Keratinocyte (primary cell): ENCODE measurements at regions not wholly inside any gene's neighbourhood (a gene's known extent, or its start where the extent isn't known, plus 50 kb on each side); places are given as distances from the start of the nearest gene placed in this dataset.

ENCODE experiments used
- DNase-seq: peaks from one replicate; pipeline ENCODE4 v3.0.0-alpha.2; 2011; ENCODE audit warnings: low read depth, missing footprints, low spot score
- FAIRE-seq: peaks from 2 replicates; lab custom pipeline; 2011; peaks lifted over from hg19 to GRCh38; lab: Jason Lieb, UNC
- H2AFZ ChIP-seq: 2 replicates; pipeline ENCODE4 v1.6.0; 2012; ENCODE audit warnings: low read length, control low read depth, inconsistent platforms; ENCODE audit not compliant: control insufficient read depth
- H3K27ac ChIP-seq: 2 replicates; pipeline ENCODE4 v1.5.1; 2011; ENCODE audit warnings: low read length; ENCODE audit not compliant: control insufficient read depth, insufficient read depth
- H3K27me3 ChIP-seq: 3 replicates; pipeline ENCODE4 v1.6.0; 2011; ENCODE audit warnings: low read length; ENCODE audit not compliant: control insufficient read depth, insufficient read depth; ENCODE audit errors: extremely low read depth
- H3K36me3 ChIP-seq, 2 experiments: 2 replicates in 1 of 2; 3 replicates in 1 of 2; pipeline ENCODE4 v1.5.1; 2011; ENCODE audit warnings: low read length in 2 of 2, mild to moderate bottlenecking in 1 of 2; ENCODE audit not compliant: control insufficient read depth in 2 of 2, insufficient read depth in 2 of 2; ENCODE audit errors: extremely low read depth in 1 of 2
- H3K4me1 ChIP-seq: 3 replicates; pipeline ENCODE4 v1.5.1; 2011; ENCODE audit warnings: low read length; ENCODE audit not compliant: control insufficient read depth, insufficient read depth; ENCODE audit errors: extremely low read depth
- H3K4me2 ChIP-seq: 3 replicates; pipeline ENCODE4 v1.6.0; 2011; ENCODE audit warnings: low read depth, low read length; ENCODE audit not compliant: control insufficient read depth, insufficient read depth; ENCODE audit errors: extremely low read depth
- H3K4me3 ChIP-seq, 3 experiments: fragments of 200-600 bp in 1 of 3; sonication (generic) in 1 of 3; 2 replicates in 2 of 3; 3 replicates in 1 of 3; pipeline ENCODE4 v1.5.1; 2011 to 2016; ENCODE audit warnings: low read length in 3 of 3, mild to moderate bottlenecking in 3 of 3, control low read depth in 2 of 3, inconsistent platforms in 1 of 3, low read depth in 1 of 3, mixed read lengths in 1 of 3, mixed run types in 1 of 3, moderate library complexity in 1 of 3; ENCODE audit not compliant: control insufficient read depth in 2 of 3, insufficient read depth in 2 of 3; ENCODE audit errors: extremely low read depth in 1 of 3
- H3K79me2 ChIP-seq: 2 replicates; pipeline ENCODE4 v1.6.0; 2012; ENCODE audit warnings: low read length; ENCODE audit not compliant: control insufficient read depth, insufficient read depth
- H3K9ac ChIP-seq: 3 replicates; pipeline ENCODE4 v1.6.0; 2011; ENCODE audit warnings: low read length; ENCODE audit not compliant: control insufficient read depth, insufficient read depth; ENCODE audit errors: extremely low read depth
- H3K9me1 ChIP-seq: 3 replicates; pipeline ENCODE4 v1.6.0; 2011; ENCODE audit warnings: low read length; ENCODE audit not compliant: control insufficient read depth, insufficient read depth; ENCODE audit errors: extremely low read depth
- H3K9me3 ChIP-seq: 2 replicates; pipeline ENCODE4 v1.5.1; 2012; ENCODE audit warnings: low read depth, low read length; ENCODE audit not compliant: control insufficient read depth
- H4K20me1 ChIP-seq: 3 replicates; pipeline ENCODE4 v1.6.0; 2011; ENCODE audit warnings: low read length; ENCODE audit not compliant: control insufficient read depth, insufficient read depth; ENCODE audit errors: extremely low read depth
- EZH2 ChIP-seq: IDR thresholded peaks from one replicate; pipeline ENCODE4 v1.6.1; 2012; ENCODE audit warnings: inconsistent platforms, mild to moderate bottlenecking, low read length, moderate library complexity
- dilution Hi-C: fragments of 300-500 bp; cut with MboI; formaldehyde crosslinking; loops from one replicate; pipeline ENCODE4 v1.7.0; 2020; ENCODE audit warnings: low sequenced_read_pairs; ENCODE audit not compliant: extremely low pct_ligation_motif_present
- TF ChIP-seq, protein P1 (sequence below), 3 experiments: IDR thresholded peaks in 1 of 3; conservative IDR thresholded peaks in 1 of 3; optimal IDR thresholded peaks in 1 of 3; 2 replicates in 2 of 3; 3 replicates in 1 of 3; pipeline versions ENCODE3 to v1.5.1; 2011; ENCODE audit warnings: low read length in 3 of 3, mild to moderate bottlenecking in 3 of 3, moderate library complexity in 2 of 3, control low read depth in 1 of 3, inconsistent platforms in 1 of 3; ENCODE audit not compliant: insufficient read depth in 2 of 3; ENCODE audit errors: extremely low read depth in 1 of 3

DNA sequence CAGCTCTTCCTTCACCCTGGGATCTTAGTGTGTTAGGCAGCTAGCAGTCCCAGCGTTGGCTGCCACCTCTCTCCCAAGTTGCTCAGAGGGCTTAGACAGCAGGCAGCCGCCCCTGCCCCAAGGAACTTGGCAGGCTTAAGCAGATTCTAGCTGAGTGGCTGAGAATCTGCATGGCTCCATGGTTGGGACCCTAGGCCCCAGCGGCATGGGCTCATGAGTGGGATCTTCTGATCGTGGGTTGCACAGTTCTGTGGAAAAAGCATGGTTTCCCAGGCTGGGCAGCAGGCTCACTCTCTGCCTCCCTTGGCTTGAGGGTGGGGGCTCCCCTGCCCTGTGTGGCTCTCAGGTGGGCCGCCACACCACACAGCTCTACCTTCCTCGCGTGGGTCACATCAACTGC is 1624.9 kb downstream of the GRIK2 start:
- Histone ChIP-seq H3K4me1 (no peaks in the 10 kb centered on the region), H3K9me3 (no peaks in the 10 kb centered on the region), H3K9ac (no peak overlapping the region), H3K4me2 (no peak overlapping the region), H3K27ac (no peak overlapping the region), H3K4me3 (no peak overlapping the region), H3K27me3 (no peaks in the 10 kb centered on the region), H2AFZ (no peak overlapping the region), H3K36me3 (no peaks in the 10 kb centered on the region), H4K20me1 (no peaks in the 10 kb centered on the region), H3K79me2 (no peaks in the 10 kb centered on the region), H3K9me1 (no peaks in the 10 kb centered on the region)
- DNase-seq (no peak), FAIRE-seq (no peak)
- dilution Hi-C loops, result no loop called here
- TF ChIP-seq, protein P1, sequence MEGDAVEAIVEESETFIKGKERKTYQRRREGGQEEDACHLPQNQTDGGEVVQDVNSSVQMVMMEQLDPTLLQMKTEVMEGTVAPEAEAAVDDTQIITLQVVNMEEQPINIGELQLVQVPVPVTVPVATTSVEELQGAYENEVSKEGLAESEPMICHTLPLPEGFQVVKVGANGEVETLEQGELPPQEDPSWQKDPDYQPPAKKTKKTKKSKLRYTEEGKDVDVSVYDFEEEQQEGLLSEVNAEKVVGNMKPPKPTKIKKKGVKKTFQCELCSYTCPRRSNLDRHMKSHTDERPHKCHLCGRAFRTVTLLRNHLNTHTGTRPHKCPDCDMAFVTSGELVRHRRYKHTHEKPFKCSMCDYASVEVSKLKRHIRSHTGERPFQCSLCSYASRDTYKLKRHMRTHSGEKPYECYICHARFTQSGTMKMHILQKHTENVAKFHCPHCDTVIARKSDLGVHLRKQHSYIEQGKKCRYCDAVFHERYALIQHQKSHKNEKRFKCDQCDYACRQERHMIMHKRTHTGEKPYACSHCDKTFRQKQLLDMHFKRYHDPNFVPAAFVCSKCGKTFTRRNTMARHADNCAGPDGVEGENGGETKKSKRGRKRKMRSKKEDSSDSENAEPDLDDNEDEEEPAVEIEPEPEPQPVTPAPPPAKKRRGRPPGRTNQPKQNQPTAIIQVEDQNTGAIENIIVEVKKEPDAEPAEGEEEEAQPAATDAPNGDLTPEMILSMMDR (optimal IDR thresholded peaks at IDR 0.05 in 1 of 3, IDR thresholded peaks at IDR 0.05 in 1 of 3, conservative IDR thresholded peaks at IDR 0.05 in 1 of 3; ENCODE audit: extremely low read depth in 1 of 3, insufficient read depth in 2 of 3, low read length in 3 of 3), result no peak
- TF ChIP-seq EZH2, result no peak

DNA sequence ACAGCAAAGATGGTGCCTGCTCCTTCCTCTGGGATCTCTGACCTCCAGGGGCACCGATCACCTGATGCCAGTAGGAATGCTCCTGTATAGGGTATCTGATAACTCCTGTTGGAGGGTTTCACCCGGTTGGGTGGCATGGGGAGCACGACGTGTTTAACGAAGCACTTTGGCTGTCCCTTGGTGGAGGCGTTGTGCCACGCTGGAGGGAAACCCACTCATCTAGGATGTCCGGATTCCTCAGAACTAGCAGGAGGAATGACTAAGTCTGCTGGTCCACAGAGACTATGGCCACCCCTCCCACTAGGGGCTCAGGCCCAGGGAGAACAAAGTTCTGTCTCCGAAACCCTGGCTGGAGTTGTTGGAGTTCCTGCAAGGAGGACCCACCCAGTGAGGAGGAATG is 1624.4 kb downstream of the GRIK2 start:
- H3K9me1 ChIP-seq, result no peaks in the 10 kb centered on the region
- no peak overlapping the region for H3K4me2 ChIP-seq
- no peaks in the 10 kb centered on the region for H4K20me1 ChIP-seq
- H2AFZ ChIP-seq, result no peak overlapping the region
- H3K4me3 ChIP-seq, result no peak overlapping the region
- H3K27ac ChIP-seq, result no peak overlapping the region
- FAIRE-seq, result no peak
- no peaks in the 10 kb centered on the region for H3K4me1 ChIP-seq
- dilution Hi-C loops, result no loop called here
- H3K27me3 ChIP-seq, result no peaks in the 10 kb centered on the region
- no peaks in the 10 kb centered on the region for H3K9me3 ChIP-seq
- H3K79me2 ChIP-seq, result no peaks in the 10 kb centered on the region
- H3K9ac ChIP-seq, result no peak overlapping the region
- no peaks in the 10 kb centered on the region for H3K36me3 ChIP-seq
- no peak for TF ChIP-seq EZH2
- TF ChIP-seq, protein P1 (optimal IDR thresholded peaks at IDR 0.05 in 1 of 3, IDR thresholded peaks at IDR 0.05 in 1 of 3, conservative IDR thresholded peaks at IDR 0.05 in 1 of 3; ENCODE audit: extremely low read depth in 1 of 3, insufficient read depth in 2 of 3, low read length in 3 of 3), result no peak
- DNase-seq, result no peak
